HG02870 (cell line): ENCODE measurements at regions not wholly inside any gene's neighbourhood (a gene's known extent, or its start where the extent isn't known, plus 50 kb on each side); places are given as distances from the start of the nearest gene placed in this dataset.
A peak's percentile ranks its signal among the peaks of the same experiment; 100 is the strongest.
"Not testable (repeated sequence)": the region's sequence is repeated elsewhere in the genome, so short reads cannot be mapped to it uniquely, and the experiment has no call there.

Experiments
- ATAC-seq: cut with Tn5 transposase; IDR thresholded peaks from one replicate; pipeline ENCODE4 v1.9.1; 2021; ENCODE audit warnings: mild to moderate bottlenecking, moderate library complexity; ENCODE audit not compliant: unreplicated experiment

- no peak for ATAC-seq
These were observed 259.3 kb upstream of the SLC30A5 start for GRCh38 chr5:68834491-68834981.

- no peak for ATAC-seq
These were observed 255.6 kb upstream of the SLC30A5 start for GRCh38 chr5:68838157-68838718.

- no peak for ATAC-seq
These were observed 254.7 kb upstream of the SLC30A5 start for GRCh38 chr5:68839019-68839552.

- no peak for ATAC-seq
These were observed 250.0 kb upstream of the SLC30A5 start for GRCh38 chr5:68843624-68844364.

GRCh38 chr5:68845131-68845530, 248.7 kb upstream of the SLC30A5 start:
- no peak for ATAC-seq

- no peak for ATAC-seq
These were observed 247.0 kb upstream of the SLC30A5 start for GRCh38 chr5:68846828-68847227.

- ATAC-seq = no peak
These were observed 245.7 kb upstream of the SLC30A5 start for GRCh38 chr5:68848091-68848490.

- ATAC-seq = no peak
These were observed 244.7 kb upstream of the SLC30A5 start for GRCh38 chr5:68849103-68849502.

- ATAC-seq = no peak
These were observed 243.9 kb upstream of the SLC30A5 start for GRCh38 chr5:68849906-68850305.

GRCh38 chr5:68861099-68861498, 232.7 kb upstream of the SLC30A5 start:
- ATAC-seq = no peak

- ATAC-seq = no peak
These were observed 231.3 kb upstream of the SLC30A5 start for GRCh38 chr5:68862560-68862959.

- not testable (repeated sequence) for ATAC-seq
These were observed 228.6 kb upstream of the SLC30A5 start for GRCh38 chr5:68865192-68865591.

GRCh38 chr5:68872088-68872839, 221.6 kb upstream of the SLC30A5 start:
- ATAC-seq = no peak

GRCh38 chr5:68873198-68873597, 220.6 kb upstream of the SLC30A5 start:
- no peak for ATAC-seq

- ATAC-seq = no peak
These were observed 218.5 kb upstream of the SLC30A5 start for GRCh38 chr5:68875351-68875750.

- no peak for ATAC-seq
These were observed 210.4 kb upstream of the SLC30A5 start for GRCh38 chr5:68883436-68883835.

GRCh38 chr5:68884144-68884754, 209.6 kb upstream of the SLC30A5 start:
- ATAC-seq = no peak

GRCh38 chr5:68884883-68885282, 208.9 kb upstream of the SLC30A5 start:
- no peak for ATAC-seq

GRCh38 chr5:68886814-68887213, 207.0 kb upstream of the SLC30A5 start:
- no peak for ATAC-seq

GRCh38 chr5:68891718-68892117, 202.1 kb upstream of the SLC30A5 start:
- ATAC-seq = peak; percentile 79

- ATAC-seq = no peak
These were observed 199.1 kb upstream of the SLC30A5 start for GRCh38 chr5:68894673-68895072.
